HG03103 (cell line): ENCODE measurements at regions not wholly inside any gene's neighbourhood (a gene's known extent, or its start where the extent isn't known, plus 50 kb on each side); places are given as distances from the start of the nearest gene placed in this dataset.
"Not testable (repeated sequence)": the region's sequence is repeated elsewhere in the genome, so short reads cannot be mapped to it uniquely, and the experiment has no call there.

Source experiments
- ATAC-seq: cut with Tn5 transposase; IDR thresholded peaks from one replicate; pipeline ENCODE4 v1.9.1; 2021; ENCODE audit warnings: low read depth; ENCODE audit not compliant: unreplicated experiment

GRCh38 chr4:106604319-106605051, 235.9 kb upstream of the GIMD1 start:
- ATAC-seq = no peak

GRCh38 chr4:106603471-106603870, 234.9 kb upstream of the GIMD1 start:
- ATAC-seq = no peak

- ATAC-seq = no peak
Measured at GRCh38 chr4:106602711-106603110, 234.1 kb upstream of the GIMD1 start.

GRCh38 chr4:106601519-106601918, 232.9 kb upstream of the GIMD1 start:
- no peak for ATAC-seq

- ATAC-seq = no peak
Measured at GRCh38 chr4:106595906-106596305, 227.3 kb upstream of the GIMD1 start.

GRCh38 chr4:106594291-106594952, 225.8 kb upstream of the GIMD1 start:
- no peak for ATAC-seq

- no peak for ATAC-seq
Measured at GRCh38 chr4:106588891-106589290, 220.3 kb upstream of the GIMD1 start.

- no peak for ATAC-seq
Measured at GRCh38 chr4:106587558-106587957, 219.0 kb upstream of the GIMD1 start.

GRCh38 chr4:106585915-106586349, 217.4 kb upstream of the GIMD1 start:
- no peak for ATAC-seq

GRCh38 chr4:106584337-106584989, 215.9 kb upstream of the GIMD1 start:
- no peak for ATAC-seq

GRCh38 chr4:106583567-106583966, 215.0 kb upstream of the GIMD1 start:
- ATAC-seq = no peak

GRCh38 chr4:106583108-106583507, 214.5 kb upstream of the GIMD1 start:
- ATAC-seq = no peak

GRCh38 chr4:106582103-106582502, 213.5 kb upstream of the GIMD1 start:
- ATAC-seq = no peak

GRCh38 chr4:106579236-106579635, 210.7 kb upstream of the GIMD1 start:
- no peak for ATAC-seq

GRCh38 chr4:106569146-106570031, 200.8 kb upstream of the GIMD1 start:
- ATAC-seq = no peak

GRCh38 chr4:106565727-106566126, 197.1 kb upstream of the GIMD1 start:
- ATAC-seq = no peak

- not testable (repeated sequence) for ATAC-seq
Measured at GRCh38 chr4:106563637-106564036, 195.1 kb upstream of the GIMD1 start.

GRCh38 chr4:106551724-106552123, 183.1 kb upstream of the GIMD1 start:
- no peak for ATAC-seq

- no peak for ATAC-seq
Measured at GRCh38 chr4:106548446-106549044, 180.0 kb upstream of the GIMD1 start.

GRCh38 chr4:106546370-106546769, 177.8 kb upstream of the GIMD1 start:
- ATAC-seq = no peak
